Endothelial cell of umbilical vein (primary cell): ENCODE measurements at regions not wholly inside any gene's neighbourhood (a gene's known extent, or its start where the extent isn't known, plus 50 kb on each side); places are given as distances from the start of the nearest gene placed in this dataset.
A peak's percentile ranks its signal among the peaks of the same experiment; 100 is the strongest.

Experiments used
- CTCF ChIP-seq, 2 donors: IDR thresholded peaks; 1 replicate in 1 of 2; 2 replicates in 1 of 2; pipeline ENCODE4 v1.5.1; 2011; ENCODE audit warnings: low read length in 2 of 2, mild to moderate bottlenecking in 2 of 2, moderate library complexity in 2 of 2, control low read depth in 1 of 2, inconsistent platforms in 1 of 2, low read depth in 1 of 2; ENCODE audit not compliant: insufficient read depth in 1 of 2; ENCODE audit errors: extremely low read depth in 1 of 2
- EZH2 ChIP-seq: IDR thresholded peaks from 2 replicates; pipeline ENCODE4 v1.6.1; 2012; ENCODE audit warnings: borderline replicate concordance, low read depth, mild to moderate bottlenecking, moderate library complexity, low read length, inconsistent platforms; ENCODE audit not compliant: severe bottlenecking
- FOS ChIP-seq: IDR thresholded peaks from 2 replicates; pipeline ENCODE4 v1.6.1; 2011; ENCODE audit warnings: mild to moderate bottlenecking, low read length, moderate library complexity, borderline replicate concordance; ENCODE audit not compliant: insufficient read depth
- JUN ChIP-seq: IDR thresholded peaks from 2 replicates; pipeline ENCODE4 v1.6.1; 2011; ENCODE audit warnings: borderline replicate concordance, low read depth; ENCODE audit not compliant: insufficient read length, insufficient read depth
- MAX ChIP-seq: IDR thresholded peaks from 2 replicates; pipeline ENCODE4 v1.6.1; 2011; ENCODE audit not compliant: insufficient read depth, insufficient read length
- MYC ChIP-seq: IDR thresholded peaks from one replicate; pipeline ENCODE4 v1.6.1; 2011; ENCODE audit warnings: mild to moderate bottlenecking, low read depth, low read length
- POLR2A ChIP-seq: IDR thresholded peaks from 2 replicates; pipeline ENCODE4 v1.6.1; 2012; ENCODE audit warnings: low read depth, mild to moderate bottlenecking, control low read depth, low read length
- POLR2AphosphoS5 ChIP-seq: IDR thresholded peaks from 2 replicates; pipeline ENCODE4 v1.6.1; 2012; ENCODE audit warnings: low read depth, mild to moderate bottlenecking, control low read depth, low read length, moderate library complexity; ENCODE audit not compliant: insufficient read depth

DNA sequence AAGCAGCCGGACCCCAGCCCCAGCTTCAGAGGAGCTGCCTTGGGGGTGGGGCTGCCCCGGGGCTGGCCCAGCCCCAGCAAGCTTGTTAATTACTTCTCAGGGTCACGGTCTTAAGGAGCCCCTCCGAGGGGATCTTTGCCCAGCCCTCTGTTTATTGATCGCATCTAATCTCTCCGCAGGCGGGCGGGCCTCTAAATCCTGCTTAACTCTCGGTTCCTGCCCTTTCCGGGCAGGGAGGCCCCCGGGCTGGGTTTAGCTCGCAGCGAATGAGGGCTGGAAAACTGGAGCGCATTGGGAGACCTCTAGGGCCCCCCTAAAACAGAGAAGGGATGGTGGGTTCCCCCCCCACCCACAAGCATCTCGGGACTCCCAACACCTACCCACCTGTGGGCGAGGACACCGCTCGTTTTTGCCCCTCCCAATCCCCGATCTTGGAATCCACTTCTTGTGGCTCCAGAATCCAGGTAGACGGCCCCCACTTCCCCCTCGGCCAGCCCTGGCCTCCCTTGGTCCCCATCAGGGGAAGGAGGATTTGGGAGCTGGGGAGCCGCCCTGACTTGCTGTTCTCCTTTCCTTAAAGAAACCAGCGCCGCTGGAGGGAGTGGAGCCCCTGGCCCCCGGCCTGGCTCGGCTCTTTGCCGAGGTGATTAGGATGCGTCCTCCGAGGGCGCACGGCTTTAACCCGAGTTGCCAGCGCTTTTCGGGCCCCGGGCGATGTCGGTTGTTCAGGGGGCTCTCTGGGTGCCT, 59.5 kb upstream of the ADGRL1 start:
- TF ChIP-seq MYC, result no peak
- no peak for TF ChIP-seq POLR2AphosphoS5
- no peak for TF ChIP-seq FOS
- no peak for TF ChIP-seq MAX
- peak; percentile 68 for TF ChIP-seq EZH2
- TF ChIP-seq CTCF (IDR thresholded peaks at IDR 0.05; ENCODE audit: extremely low read depth in 1 of 2, insufficient read depth in 1 of 2, low read depth in 1 of 2, low read length in 2 of 2), result no peak
- TF ChIP-seq POLR2A, result no peak
- no peak for TF ChIP-seq JUN
